ENCODE measurements at regions not wholly inside any gene's neighbourhood (a gene's known extent, or its start where the extent isn't known, plus 50 kb on each side); places are given as distances from the start of the nearest gene placed in this dataset.
"Not testable (repeated sequence)": the region's sequence is repeated elsewhere in the genome, so short reads cannot be mapped to it uniquely, and the experiment has no call there.

DNA sequence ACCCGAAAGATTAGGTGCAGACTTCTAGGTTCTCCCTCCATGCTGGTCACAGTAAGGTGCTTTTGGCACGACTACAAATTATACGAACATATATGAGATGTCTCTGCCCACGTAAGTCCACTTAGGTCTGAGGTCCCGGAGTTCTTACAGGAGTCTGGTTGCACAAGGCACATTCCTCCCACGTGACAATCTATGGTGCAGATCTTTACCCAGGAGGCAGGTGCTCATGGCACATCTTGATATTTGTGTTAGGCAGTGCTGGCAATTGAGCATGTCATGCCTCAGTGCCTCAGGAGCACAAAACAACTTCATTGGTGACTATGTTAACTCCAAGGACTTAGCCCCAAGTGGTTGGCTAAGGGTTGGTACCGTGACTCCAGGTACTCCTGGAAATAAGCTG lies 92.0 kb upstream of the AMN1 start:
- no peak for DNase-seq (ENCODE audit: low spot score)

DNA sequence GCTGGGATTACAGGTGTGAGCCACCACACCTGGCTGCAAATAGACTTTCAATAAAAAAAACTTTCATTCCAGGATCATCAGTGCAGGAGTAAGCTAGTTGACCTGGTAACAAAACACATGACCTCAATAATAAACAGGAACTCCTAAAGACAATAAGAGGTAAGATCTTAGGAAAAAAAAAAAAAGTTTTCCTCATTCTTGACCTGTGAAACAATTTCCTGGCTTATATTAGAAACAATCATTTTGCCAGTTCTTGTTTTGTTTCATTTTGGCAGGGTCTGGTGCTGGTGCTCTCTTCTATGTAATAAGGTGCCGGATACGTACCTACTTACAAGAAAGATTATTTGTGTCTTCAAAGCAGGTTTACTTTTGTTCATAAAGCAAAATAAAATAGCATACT lies 90.6 kb upstream of the AMN1 start:
- no peak for DNase-seq (ENCODE audit: low spot score)

DNA sequence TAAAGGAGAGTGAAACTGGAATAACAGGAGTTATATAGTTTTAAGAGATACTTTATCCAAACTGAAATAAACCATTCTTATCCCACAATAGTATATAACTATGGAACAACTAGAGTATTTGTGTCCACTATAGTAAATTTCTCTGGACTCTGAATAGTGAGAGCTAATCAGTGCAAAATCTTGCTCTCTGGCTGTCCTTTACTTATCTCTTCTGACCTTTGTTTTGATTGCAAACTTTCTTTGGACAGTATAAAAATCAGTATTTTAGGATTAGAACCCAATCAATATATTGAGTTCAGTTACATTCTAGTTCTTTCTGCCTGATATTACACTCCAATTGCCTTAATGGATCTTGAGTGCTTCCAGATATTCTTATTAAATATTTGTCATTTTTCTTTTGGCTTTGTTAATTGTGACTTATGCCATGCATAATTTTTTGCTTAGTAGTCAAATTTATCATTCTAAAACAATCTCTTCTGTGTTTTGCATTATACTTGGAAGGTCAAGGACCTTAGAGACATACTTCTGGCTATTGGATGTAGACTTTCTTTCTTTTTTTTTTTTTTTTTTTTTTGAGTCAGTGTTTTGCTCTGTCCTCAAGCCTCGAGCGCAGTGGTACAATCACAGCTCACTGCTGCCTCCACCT lies 89.9 kb upstream of the AMN1 start:
- DNase-seq (ENCODE audit: low spot score): no peak

DNA sequence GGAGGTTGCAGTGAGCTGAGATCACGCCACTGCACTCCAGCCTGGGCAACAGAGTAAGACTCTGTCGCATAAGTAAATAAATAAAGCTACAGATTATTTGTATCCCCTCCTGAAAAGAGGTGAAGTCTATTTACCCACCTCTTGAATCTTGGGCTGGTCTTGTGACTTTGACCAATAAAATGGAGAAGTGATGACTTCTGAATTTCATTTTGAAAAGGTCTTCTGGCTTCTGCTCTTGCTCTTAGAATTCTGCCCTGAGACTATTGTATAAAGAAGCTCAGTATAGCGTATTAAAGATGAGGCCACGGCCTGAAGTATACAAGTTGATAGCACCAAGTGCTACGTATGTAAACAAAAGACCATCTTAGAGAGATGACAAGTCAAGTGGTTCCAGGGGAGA lies 88.3 kb upstream of the AMN1 start:
- no peak for DNase-seq (ENCODE audit: low spot score)

DNA sequence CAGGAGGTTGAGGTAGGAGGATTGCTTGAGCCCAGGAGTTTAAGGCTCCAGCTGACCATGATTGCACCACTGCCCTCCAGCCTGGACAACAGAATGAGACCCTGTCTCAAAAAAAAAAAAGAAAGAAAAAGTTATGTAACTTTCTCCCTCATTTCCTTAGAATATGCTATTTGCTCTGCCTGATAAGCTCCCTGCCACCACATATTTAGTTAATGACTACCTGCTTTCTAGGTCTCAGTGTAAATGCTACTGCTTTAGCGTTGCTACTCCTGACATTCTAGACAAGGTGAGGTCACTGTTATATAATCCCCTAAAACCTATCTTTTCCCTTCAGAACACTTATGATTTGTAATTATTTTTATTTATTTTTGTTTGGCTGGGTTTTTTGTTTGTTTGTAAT lies 86.3 kb upstream of the AMN1 start:
- DNase-seq (ENCODE audit: low spot score): no peak

DNA sequence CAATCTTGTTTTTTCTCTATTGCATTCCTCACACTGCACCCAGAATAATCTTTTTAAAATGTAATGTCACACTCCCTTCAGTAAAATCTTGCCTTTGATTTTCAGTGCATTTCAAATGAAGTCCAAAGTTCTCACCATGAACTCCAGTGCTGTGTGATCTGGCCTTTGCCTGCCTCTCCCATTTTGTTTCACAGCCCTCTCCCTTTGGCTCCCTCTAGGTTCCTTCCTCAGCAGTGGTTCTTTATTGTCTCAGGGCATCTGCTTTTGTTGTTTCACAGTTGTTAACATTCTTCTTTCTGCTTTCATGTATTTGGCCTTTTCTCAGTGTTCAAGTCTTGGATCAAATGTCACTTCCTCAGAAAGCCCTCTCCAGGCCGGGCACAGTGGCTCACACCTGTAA lies 84.5 kb upstream of the AMN1 start:
- no peak for DNase-seq (ENCODE audit: low spot score)

DNA sequence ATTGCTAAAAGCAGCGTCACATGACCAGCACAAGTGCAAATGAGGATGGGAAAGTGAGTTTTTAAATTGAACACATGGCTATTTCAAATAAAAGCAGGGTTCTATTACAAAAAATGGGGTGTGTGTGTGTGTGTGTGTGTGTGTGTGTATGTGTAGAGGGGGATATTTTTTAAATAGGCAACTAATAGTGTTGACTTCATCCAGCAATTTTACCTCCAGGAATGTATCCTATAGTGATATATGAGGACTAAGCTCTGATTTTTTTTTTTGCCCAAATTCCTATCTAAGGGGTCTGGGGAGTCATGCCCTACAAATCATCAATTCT lies 78.9 kb upstream of the AMN1 start:
- DNase-seq (ENCODE audit: low spot score): no peak

DNA sequence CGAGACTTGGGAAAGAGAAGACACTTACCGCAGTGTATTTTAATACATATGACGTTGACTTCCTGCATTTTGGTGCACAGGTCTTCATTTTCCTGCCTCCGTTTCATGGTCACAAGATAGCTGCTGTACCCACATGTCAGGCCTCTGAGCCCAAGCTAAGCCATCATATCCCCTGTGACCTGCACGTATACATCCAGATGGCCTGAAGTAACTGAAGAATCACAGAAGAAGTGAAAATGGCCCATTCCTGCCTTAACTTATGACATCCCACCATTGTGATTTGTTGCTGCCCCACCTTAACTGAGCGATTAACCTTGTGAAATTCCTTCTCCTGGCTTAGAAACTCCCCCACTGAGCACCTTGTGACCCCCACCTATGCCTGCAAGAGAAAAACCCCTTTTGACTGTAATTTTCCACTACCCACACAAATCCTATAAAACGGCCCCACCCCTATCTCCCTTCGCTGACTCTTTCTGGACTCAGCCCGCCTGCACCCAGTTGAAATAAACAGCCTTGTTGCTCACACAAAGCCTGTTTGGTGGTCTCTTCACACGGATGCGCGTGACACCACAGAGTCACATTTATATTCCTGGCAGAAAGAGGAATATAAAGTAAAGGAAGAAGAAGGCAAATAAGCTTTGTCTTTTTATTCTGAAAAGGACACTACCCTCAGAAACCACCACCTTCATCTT lies 78.4 kb upstream of the AMN1 start:
- not testable (repeated sequence) for DNase-seq (ENCODE audit: low spot score)

DNA sequence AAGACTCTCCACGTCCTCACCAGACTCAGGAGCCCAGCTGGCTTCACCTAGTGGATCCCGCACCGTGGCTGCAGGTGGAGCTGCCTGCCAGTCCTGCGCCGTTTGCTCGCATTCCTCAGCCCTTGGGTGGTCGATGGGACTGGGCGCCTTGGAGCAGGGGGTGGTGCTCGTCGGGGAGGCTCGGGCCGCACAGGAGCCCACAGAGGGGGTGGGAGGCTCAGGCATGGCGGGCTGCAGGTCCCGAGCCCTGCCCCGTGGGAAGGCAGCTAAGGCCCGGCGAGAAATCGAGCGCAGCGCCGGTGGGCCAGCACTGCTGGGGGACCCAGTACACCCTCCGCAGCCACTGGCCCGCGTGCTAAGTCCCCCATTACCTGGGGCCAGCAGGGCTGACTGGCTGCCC lies 76.9 kb upstream of the AMN1 start:
- DNase-seq (ENCODE audit: low spot score): not testable (repeated sequence)

DNA sequence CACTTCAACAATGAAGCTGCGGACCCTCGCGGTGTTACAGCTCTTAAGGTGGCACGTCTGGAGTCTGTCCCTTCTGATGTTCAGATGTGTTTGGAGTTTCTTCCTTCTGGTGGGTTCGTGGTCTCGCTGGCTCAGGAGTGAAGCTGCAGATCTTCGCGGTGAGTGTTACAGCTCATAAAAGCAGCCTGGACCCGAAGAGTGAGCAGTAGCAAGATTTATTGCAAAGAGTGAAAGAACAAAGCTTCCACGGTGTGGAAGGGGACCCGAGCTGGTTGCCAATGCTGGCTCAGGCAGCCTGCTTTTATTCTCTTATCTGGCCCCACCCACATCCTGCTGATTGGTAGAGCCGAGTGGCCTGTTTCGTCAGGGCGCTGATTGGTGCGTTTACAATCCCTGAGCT lies 75.9 kb upstream of the AMN1 start:
- DNase-seq (ENCODE audit: low spot score): not testable (repeated sequence)

DNA sequence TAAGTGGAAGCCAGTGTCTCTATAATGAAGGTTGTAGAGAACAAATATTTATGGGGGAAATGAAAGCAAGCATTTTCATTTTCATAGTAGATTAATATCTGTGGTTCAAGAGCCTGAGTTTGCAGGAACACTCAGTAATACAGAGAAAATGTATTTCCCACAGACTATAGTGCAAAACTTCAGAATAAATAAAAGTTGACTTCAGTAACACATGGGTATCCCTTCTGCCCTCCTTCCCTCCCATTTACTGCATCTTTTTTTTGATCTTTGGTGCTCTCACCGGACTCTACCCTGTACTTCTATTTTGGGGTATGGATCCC lies 75.3 kb upstream of the AMN1 start:
- no peak for DNase-seq (ENCODE audit: low spot score)

DNA sequence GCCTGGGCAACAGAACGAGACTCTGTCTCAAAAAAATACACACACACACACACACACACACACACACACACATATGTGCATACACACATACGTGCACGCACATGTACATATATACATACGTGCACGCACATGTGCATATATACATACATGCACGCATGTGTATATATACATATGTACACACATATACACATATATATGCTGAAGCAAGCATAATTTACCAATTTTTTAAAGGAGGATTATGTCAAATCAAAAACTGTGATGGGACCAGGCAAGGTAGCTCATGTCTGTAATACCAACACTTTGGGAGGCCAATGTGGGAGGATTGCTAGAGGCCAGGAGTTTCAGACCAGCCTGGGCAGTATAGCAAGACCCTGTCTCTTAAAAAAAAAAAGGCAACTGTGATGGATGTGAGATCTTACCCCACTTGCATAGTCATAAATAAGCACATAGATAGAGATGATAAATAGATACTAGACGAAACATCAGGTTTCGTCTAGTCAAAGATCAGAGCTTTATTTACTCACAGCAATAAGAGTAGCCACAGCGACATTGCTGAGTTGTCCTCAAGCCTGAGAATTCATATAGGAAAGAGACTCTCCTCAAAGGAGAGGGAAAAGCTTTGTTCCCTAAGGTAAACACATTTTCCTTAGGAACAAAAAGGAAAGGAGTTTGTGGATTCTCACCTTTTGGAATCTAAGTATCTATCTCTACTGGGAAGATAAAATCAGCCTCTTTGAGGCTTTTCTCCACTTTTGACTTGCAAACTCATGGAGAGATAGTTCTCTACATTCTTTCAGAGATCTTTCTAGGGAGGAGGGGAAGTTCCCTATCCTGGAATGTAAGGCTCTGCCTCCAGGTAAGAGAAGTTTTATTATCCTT lies 74.7 kb upstream of the AMN1 start:
- DNase-seq (ENCODE audit: low spot score): no peak

DNA sequence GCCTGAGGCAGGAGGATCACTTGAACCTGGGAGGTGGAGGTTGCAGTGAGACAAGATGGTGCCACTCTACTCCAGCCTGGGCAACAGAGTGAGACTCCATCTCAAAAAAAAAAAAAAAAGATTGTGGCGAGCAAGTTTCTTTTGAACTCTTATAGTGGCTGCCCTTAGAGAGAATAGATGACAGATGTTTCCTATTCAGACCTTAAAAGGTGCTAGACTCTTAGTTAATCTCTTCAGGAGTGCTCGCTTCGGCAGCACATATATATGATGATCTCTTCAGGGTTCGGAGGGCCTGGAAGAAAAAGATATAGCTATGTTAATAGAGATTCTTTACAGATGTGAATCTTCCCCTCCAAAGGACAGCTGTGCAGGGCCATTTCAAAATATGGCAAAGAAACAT lies 73.1 kb upstream of the AMN1 start:
- no peak for DNase-seq (ENCODE audit: low spot score)

DNA sequence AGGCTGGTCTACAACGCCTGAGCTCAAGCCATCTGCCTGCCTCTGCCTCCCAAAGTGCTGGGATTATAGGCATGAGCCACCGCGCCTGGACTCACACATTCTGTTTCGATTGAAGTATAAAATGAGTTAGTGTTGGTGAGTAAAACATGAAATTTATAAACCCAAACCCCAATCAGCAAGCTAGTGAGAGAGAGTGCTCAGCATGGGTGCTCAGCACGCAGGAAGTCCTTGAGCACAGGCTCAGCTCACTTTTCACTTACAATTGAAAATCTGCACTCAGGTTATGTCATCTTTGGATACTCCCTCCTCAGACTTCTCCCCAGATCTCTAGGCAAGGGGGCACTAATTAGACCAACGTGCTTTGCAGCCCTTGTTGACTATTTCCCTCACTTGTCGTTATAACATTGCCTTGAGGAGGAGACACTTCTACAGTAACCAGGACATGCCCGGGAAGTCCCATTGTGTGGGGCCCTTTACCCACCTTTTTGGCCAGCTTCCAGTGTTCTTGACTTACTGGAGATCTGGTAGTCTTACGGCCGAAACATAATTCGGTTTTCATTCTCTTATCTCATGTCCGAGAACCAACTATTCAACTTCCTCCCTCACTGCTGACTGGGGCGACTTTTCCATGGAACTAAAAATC lies 68.5 kb upstream of the AMN1 start:
- DNase-seq (ENCODE audit: low spot score): no peak

DNA sequence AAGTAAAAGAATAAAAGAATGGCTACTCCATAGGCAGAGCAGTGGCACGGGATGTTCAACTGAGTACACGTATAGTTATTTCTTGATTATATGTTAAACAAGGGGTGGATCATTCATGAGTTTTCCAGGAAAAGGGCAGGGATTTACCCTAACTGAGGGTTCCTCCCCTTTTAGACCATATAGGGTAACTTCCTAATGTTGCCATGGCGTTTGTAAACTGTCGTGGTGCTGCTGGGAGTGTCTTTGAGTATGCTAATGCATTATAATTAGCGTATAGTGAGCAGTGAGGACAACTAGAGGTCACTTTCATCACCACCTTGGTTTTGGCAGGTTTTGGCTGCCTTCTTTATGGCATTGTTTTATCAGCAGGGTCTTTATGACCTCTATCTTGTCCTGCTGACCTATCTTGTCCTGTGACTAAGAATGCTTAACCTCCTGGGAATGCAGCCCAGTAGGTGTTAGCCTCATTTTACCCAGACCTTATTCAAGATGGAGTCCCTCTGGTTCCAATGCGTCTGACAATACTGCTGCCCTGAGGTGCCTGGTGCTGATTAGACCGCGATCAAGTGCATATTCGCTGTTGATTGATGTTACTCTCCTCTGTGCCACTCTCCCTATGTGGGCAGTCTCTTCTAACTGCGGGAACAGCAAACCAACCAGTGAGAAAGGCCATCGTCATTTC lies 67.6 kb upstream of the AMN1 start:
- DNase-seq (ENCODE audit: low spot score): no peak

DNA sequence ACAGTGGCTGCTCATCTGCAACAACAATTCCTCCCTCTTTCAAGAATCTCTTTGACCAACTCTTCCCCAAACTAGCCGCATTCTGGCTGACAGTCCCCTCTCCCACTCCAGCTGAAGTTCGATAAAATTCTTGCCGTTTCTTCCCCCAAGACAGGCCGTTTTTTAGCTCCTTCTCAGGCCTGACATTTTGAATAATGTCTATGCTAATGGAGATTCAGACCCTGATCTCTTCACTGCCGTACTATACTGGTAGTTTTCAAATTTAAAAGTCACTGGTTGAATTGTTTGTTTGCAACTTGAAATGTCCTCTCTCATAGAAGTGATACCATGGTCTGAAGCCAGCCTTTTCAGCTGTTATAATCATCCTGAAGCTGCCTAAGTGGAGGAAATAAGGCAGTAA lies 65.9 kb upstream of the AMN1 start:
- DNase-seq (ENCODE audit: low spot score): no peak

DNA sequence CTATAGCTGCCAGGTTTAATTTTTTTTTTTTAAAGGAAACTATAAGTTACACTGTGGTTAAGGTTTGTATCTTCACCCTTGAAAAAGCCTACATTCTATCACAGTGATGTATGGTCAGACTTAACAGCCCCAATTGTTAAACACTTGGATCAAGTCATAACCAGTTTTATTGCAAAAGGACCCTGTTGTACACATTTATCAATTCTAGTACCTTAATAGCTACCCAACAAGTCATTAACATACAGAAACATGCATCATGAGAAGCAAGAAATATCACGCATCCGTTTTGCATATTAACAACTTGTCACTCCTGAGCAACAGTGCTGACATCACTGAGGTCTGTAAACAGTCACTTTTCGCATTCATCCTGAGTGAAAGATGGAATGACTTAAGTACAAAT lies 62.4 kb upstream of the AMN1 start:
- DNase-seq (ENCODE audit: low spot score): not testable (repeated sequence)

DNA sequence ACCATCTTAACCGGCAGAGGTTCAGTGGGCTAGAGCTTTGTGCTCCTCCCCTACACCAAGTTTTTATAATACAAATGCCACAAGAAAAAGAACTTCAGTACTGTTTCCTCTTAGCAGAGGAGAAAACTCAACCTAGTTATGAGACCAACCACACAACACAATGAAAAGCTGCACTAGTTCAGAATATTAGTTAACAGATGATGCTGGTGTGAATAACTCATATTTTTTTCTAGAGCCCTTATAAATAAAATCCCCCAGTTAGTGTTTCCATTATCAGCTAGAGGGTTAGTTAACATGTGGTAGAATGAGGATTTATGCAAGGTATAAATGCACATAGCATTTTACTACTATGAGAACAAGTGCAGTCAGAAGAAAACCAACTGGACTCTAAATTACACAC lies 61.9 kb upstream of the AMN1 start:
- DNase-seq (ENCODE audit: low spot score): no peak

DNA sequence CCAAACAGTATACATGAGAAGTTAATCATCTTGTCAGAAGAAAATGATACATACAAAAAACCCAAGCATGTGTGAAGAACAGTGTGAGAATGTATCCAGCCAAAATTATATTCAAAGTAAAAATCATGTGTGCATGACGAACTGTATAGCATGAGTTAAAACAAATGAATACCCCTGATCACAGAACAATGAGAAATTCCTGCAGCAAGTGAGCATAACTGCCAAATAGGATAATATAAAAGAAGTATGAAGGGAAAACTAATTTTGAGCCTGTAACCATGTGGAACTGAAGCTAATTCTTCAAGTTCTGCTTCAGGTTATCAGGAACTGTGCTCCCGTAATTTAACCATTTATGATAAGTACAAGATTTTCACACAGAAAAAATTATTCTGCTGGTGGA lies 56.5 kb upstream of the AMN1 start:
- DNase-seq (ENCODE audit: low spot score): no peak

DNA sequence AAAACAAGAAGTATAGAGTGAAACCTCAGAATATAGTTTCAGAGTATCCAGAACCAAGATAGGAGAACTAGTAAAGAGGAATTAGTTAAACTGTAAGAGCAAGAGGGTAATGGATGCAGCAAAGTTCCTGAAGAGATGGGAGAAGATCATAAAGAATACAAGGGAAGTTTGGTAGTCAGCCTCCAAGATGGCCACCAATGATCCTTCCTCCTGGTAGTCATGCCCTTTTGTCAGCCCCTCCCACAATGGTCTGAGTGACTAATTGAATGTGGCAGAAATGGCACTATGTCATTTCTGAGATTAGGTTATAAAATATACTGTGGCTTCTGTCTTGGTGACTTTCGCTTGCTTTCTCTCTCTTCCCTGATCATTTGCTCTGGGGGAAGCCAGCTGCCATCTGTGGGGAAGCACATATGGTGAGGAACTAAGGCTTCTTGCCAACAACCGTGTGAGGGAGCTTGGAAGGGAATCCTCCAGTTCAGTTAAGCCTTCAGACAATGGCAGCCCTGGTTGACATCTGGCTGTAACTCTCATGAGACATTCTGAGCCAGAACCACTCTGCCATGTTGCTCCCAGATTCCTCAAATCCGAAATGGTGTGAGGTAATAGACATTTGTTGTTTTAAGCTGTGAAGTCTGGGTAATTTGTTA lies 55.3 kb upstream of the AMN1 start:
- DNase-seq (ENCODE audit: low spot score): no peak

DNA sequence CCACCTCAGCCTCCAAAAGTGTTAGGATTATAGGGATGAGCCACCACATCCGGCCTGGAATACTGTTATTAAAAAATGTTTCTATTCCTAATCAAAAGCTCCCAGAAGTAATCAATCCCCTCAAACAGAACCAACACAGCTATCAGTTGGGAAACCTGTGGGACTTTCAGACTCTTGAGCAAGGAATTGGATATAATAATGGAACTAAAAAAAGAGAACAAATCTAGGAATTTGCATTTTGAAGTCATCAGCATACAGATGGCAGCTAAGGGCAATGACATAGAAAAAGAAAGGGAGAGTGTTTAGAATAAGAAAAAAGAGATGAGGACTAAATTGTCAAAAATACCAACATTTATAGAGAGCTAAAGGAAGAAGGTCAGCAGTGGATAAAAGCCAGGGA lies 54.7 kb upstream of the AMN1 start:
- no peak for DNase-seq (ENCODE audit: low spot score)
